Activated T-cell treated with anti-CD3 and anti-CD28 coated beads, Interleukin-2, amount 50 U/mL, for 48 hours (primary cell): ENCODE measurements at regions not wholly inside any gene's neighbourhood (a gene's known extent, or its start where the extent isn't known, plus 50 kb on each side); places are given as distances from the start of the nearest gene placed in this dataset.

Experiments
- DNase-seq, 2 experiments: peaks; one replicate each; pipeline ENCODE4 v3.0.0-alpha.2; 2020

GRCh38 chr6:127641905-127642304, 64.9 kb downstream of the C6orf58 start:
- peak; percentile 16 to 21 for DNase-seq
